T-helper 2 cell treated with Interferon-gamma antibody and Interleukin-4, amounts not matched to agents 5 μg/mL and 100 μg/mL, for 36 hours (primary cell): ENCODE measurements at regions not wholly inside any gene's neighbourhood (a gene's known extent, or its start where the extent isn't known, plus 50 kb on each side); places are given as distances from the start of the nearest gene placed in this dataset.

Source experiments
- DNase-seq: peaks from one replicate; pipeline ENCODE4 v3.0.0; 2021; ENCODE audit warnings: low spot score
- H3K27ac Mint-ChIP-seq: one replicate; pipeline ENCODE4 v1.8.0; 2021; ENCODE audit warnings: mild to moderate bottlenecking, mixed read lengths
- H3K27me3 Mint-ChIP-seq: one replicate; pipeline ENCODE4 v1.8.0; 2021; ENCODE audit warnings: low read depth, mixed read lengths
- H3K36me3 Mint-ChIP-seq: one replicate; pipeline ENCODE4 v1.8.0; 2021; ENCODE audit warnings: low read depth, mixed read lengths
- H3K4me1 Mint-ChIP-seq: one replicate; pipeline ENCODE4 v1.8.0; 2021; ENCODE audit warnings: low read depth, mixed read lengths
- H3K4me3 Mint-ChIP-seq: one replicate; pipeline ENCODE4 v1.8.0; 2022; ENCODE audit warnings: mild to moderate bottlenecking, moderate library complexity, mixed read lengths
- H3K9me3 Mint-ChIP-seq: one replicate; pipeline ENCODE4 v1.8.0; 2021; ENCODE audit warnings: mixed read lengths

- Mint-ChIP-seq H3K36me3 (no peaks in the 10 kb centered on the region), H3K27me3 (no peaks in the 10 kb centered on the region), H3K4me1 (no peaks in the 10 kb centered on the region), H3K9me3 (peaks cover 4% of the 10 kb centered on the region), H3K4me3 (no peak overlapping the region), H3K27ac (no peak overlapping the region)
- DNase-seq = no peak
Measured at GRCh38 chr2:146161256-146161882, 1641.5 kb upstream of the ZEB2 start.

GRCh38 chr2:146158072-146158674 lies 1638.3 kb upstream of the ZEB2 start:
- no peaks in the 10 kb centered on the region for H3K36me3 Mint-ChIP-seq
- no peaks in the 10 kb centered on the region for H3K27me3 Mint-ChIP-seq

DNA sequence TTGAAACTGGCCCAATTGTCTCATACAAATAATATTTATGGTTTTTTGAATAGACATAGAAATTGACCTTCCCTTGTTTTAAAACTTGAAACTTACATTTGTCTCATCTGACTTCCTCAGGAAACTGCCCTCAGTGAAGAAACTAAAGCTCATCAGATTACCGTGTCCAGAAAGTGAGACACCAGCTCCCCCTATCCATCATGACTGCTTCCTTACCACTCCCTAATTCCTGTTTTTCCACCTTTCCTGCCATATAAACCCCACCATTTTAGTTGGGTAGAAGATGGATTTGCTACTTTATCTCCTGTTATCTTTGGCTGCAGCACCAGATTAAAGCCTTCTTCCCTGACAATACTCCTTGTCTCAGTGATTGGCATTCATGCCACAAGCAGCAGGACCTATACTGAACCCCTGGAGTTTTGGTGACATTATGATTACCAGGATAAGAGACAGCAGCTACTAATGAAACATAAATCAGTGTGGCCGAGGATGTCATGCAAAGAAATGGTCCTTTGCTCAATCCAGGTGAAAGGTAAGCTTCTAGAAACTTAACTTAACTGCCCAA lies 1627.6 kb upstream of the ZEB2 start:
- H3K36me3 Mint-ChIP-seq = no peaks in the 10 kb centered on the region
- no peaks in the 10 kb centered on the region for H3K4me1 Mint-ChIP-seq
- no peaks in the 10 kb centered on the region for H3K27me3 Mint-ChIP-seq
- H3K4me3 Mint-ChIP-seq = no peak overlapping the region
- no peak overlapping the region for H3K27ac Mint-ChIP-seq
- DNase-seq = no peak
- peaks cover 12% of the 10 kb centered on the region for H3K9me3 Mint-ChIP-seq

More at GRCh38 chr2:146158072-146158674, 1638.3 kb upstream of the ZEB2 start:
- no peaks in the 10 kb centered on the region for H3K9me3 Mint-ChIP-seq
- no peak overlapping the region for H3K4me3 Mint-ChIP-seq
- no peak for DNase-seq
- H3K27ac Mint-ChIP-seq = no peak overlapping the region
- H3K4me1 Mint-ChIP-seq = no peaks in the 10 kb centered on the region

DNA sequence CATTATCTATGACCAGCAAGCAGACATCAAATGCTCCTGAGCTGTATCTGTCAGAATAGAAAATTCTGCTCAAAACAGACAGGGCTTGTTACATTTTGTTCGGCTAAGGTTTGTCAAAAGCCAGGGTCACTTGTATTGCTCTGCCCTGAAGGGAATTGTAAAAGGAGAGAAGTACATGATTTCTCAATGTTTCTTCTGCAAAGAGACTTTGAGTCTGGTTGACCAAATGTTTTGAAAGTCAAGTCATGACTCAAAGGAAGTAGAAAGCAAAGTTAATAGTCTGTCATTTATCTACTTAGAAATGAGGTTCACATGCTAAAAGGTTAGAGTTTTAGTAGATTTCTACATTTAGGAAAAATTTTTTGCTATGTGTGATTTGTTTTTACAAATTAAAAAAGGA lies 1624.1 kb upstream of the ZEB2 start:
- Mint-ChIP-seq H3K4me3 (no peak overlapping the region), H3K4me1 (no peaks in the 10 kb centered on the region), H3K9me3 (peaks cover 19% of the 10 kb centered on the region), H3K27ac (no peak overlapping the region), H3K36me3 (no peaks in the 10 kb centered on the region), H3K27me3 (no peaks in the 10 kb centered on the region)
- no peak for DNase-seq

- no peak overlapping the region for H3K27ac Mint-ChIP-seq
- peaks cover 13% of the 10 kb centered on the region for H3K9me3 Mint-ChIP-seq
- H3K4me3 Mint-ChIP-seq = no peak overlapping the region
- no peaks in the 10 kb centered on the region for H3K27me3 Mint-ChIP-seq
- no peaks in the 10 kb centered on the region for H3K4me1 Mint-ChIP-seq
- no peak for DNase-seq
- no peaks in the 10 kb centered on the region for H3K36me3 Mint-ChIP-seq
Measured at GRCh38 chr2:146138820-146139219, 1618.9 kb upstream of the ZEB2 start.

DNA sequence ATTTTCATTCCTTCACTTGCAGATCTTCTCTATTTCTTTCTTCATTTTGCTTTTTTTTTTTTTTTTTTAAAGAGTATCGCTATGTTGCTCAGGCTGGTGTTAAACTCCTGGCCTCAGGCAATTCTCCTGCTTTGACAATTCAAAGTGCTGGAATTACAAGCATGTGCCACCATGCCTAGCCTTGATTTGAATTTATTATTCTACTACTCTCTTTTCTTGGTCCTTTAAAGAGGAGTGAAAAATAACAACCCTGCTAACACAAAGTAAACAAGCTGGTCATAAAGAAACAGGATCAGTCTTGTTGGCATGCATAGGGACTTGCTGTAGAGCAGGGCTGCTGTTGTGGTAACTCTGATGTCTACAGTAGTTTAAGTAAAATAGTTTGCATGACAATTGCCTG lies 1615.3 kb upstream of the ZEB2 start:
- no peak for DNase-seq
- Mint-ChIP-seq H3K36me3 (no peaks in the 10 kb centered on the region), H3K4me1 (no peaks in the 10 kb centered on the region)

DNA sequence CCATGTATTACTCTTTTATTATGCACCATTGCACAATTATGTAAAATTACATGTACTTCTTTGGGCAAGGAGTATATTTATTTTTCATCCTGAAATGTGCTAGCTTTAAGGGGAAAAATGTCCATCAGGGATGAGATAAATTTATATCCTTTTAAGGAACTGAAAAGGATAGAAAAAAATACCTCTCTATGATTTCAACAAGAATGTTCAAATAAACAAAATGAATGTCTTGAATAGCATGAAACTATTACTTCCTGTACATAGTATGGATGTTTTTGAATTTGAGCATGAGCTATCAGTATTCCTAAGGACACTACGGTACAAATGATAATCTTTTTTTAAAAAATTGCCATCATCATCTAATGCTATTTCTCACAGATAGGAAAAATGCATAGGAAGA lies 1611.9 kb upstream of the ZEB2 start:
- Mint-ChIP-seq H3K9me3 (peaks cover 8% of the 10 kb centered on the region), H3K36me3 (no peaks in the 10 kb centered on the region), H3K4me3 (no peak overlapping the region), H3K27ac (no peak overlapping the region), H3K27me3 (no peaks in the 10 kb centered on the region), H3K4me1 (no peaks in the 10 kb centered on the region)
- DNase-seq = no peak

More for the DNA sequence above, 1615.3 kb upstream of the ZEB2 start:
- Mint-ChIP-seq H3K27ac (no peak overlapping the region), H3K9me3 (peaks cover 9% of the 10 kb centered on the region), H3K4me3 (no peak overlapping the region), H3K27me3 (no peaks in the 10 kb centered on the region)

DNA sequence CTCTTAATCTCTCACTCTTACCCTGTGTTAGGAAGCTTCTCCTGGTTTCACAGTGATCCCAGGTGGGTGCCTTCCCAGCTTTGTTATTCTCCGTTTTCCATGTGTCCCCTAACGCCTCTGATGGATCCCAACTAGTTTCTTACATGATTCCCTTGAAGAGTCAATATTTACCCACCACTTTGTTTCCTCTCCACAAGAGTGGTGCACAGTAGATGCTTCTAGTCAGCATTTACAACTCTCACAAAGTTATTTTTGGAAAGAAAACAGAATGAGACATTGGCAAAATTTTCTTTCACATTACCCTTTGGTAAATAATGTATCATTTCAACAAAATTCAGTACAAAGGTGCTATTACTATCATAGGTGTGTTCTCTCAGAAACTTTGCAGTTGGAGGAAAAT lies 1611.1 kb upstream of the ZEB2 start:
- no peaks in the 10 kb centered on the region for H3K27me3 Mint-ChIP-seq

GRCh38 chr2:146130290-146130689 lies 1610.4 kb upstream of the ZEB2 start:
- Mint-ChIP-seq H3K4me3 (no peak overlapping the region), H3K27ac (no peak overlapping the region), H3K9me3 (peaks cover 8% of the 10 kb centered on the region), H3K27me3 (no peaks in the 10 kb centered on the region), H3K36me3 (no peaks in the 10 kb centered on the region), H3K4me1 (no peaks in the 10 kb centered on the region)
- no peak for DNase-seq

More for the DNA sequence above, 1611.1 kb upstream of the ZEB2 start:
- peaks cover 8% of the 10 kb centered on the region for H3K9me3 Mint-ChIP-seq
- H3K27ac Mint-ChIP-seq = no peak overlapping the region
- H3K36me3 Mint-ChIP-seq = no peaks in the 10 kb centered on the region
- no peak for DNase-seq
- no peak overlapping the region for H3K4me3 Mint-ChIP-seq
- H3K4me1 Mint-ChIP-seq = no peaks in the 10 kb centered on the region

DNA sequence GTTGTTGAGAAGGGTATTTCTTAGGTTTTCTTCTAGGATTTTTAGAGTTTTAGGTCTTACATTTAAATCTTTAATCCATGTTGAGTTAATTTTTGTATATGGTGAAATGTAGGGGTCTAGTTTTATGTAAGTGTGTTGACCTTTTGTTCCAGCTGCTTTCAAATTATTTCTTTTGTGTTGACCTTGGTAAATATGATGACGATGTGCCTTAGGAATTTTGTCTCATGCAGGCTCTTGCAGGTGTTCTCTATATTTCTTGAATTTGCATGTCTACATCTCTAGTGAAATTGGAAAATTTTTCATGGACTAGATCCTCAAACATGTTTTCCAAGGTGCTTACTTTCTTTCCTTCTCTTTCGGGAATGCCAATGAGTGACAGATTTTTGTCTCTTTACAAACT lies 1609.3 kb upstream of the ZEB2 start:
- Mint-ChIP-seq H3K36me3 (no peaks in the 10 kb centered on the region), H3K27ac (no peak overlapping the region), H3K9me3 (peaks cover 8% of the 10 kb centered on the region), H3K27me3 (no peaks in the 10 kb centered on the region), H3K4me1 (no peaks in the 10 kb centered on the region), H3K4me3 (no peak overlapping the region)
- no peak for DNase-seq

DNA sequence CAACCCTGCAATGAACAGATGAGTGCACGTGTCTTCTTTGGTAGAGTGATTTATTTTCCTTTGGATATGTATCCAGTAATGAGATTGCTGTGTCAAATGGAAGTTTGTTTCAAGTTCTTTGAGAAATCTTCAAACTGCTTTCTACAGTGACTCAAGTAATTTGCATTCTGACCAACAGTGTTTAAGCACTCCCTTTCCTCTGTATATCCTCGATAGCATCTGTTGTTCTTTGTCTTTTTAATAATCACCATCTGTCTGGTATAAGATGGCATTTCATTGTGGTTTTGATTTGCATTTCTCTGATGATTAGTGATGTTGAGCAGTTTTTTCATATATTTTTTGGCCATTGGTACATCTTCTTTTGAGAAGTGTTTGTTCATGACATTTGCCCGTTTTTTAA lies 1608.3 kb upstream of the ZEB2 start:
- no peak for DNase-seq

GRCh38 chr2:146125551-146125950 lies 1605.6 kb upstream of the ZEB2 start:
- Mint-ChIP-seq H3K4me3 (no peak overlapping the region), H3K9me3 (peaks cover 3% of the 10 kb centered on the region), H3K27me3 (no peaks in the 10 kb centered on the region), H3K27ac (no peak overlapping the region), H3K4me1 (no peaks in the 10 kb centered on the region), H3K36me3 (no peaks in the 10 kb centered on the region)
- no peak for DNase-seq

More for the DNA sequence above, 1608.3 kb upstream of the ZEB2 start:
- H3K4me1 Mint-ChIP-seq = no peaks in the 10 kb centered on the region
- no peaks in the 10 kb centered on the region for H3K36me3 Mint-ChIP-seq
- H3K4me3 Mint-ChIP-seq = no peak overlapping the region
- peaks cover 8% of the 10 kb centered on the region for H3K9me3 Mint-ChIP-seq
- H3K27me3 Mint-ChIP-seq = no peaks in the 10 kb centered on the region
- H3K27ac Mint-ChIP-seq = no peak overlapping the region

GRCh38 chr2:146124741-146125140 lies 1604.8 kb upstream of the ZEB2 start:
- no peak for DNase-seq
- Mint-ChIP-seq H3K4me3 (no peak overlapping the region), H3K9me3 (no peaks in the 10 kb centered on the region), H3K36me3 (no peaks in the 10 kb centered on the region), H3K4me1 (no peaks in the 10 kb centered on the region), H3K27ac (no peak overlapping the region), H3K27me3 (no peaks in the 10 kb centered on the region)

DNA sequence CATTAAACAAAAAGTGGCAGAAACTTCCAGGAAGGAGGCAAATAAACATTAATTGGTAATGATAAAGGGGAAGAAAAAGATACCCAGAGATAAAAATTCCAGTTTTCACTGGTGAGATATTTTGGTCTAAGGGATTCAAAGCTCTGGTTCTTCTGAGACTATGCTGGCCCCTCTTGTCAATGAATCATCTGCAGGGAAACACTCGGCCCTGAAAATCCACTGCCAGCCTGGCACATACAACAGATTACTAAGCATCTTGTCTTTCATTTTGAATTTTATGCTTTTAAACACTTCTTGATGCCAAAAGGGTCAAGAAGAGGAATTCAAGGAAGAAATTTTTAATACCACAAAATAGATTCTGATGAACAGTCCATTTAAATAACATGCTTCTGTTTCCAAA lies 1603.8 kb upstream of the ZEB2 start:
- H3K27ac Mint-ChIP-seq = no peak overlapping the region
- no peaks in the 10 kb centered on the region for H3K9me3 Mint-ChIP-seq
- no peaks in the 10 kb centered on the region for H3K27me3 Mint-ChIP-seq
- no peak overlapping the region for H3K4me3 Mint-ChIP-seq
- DNase-seq = no peak
- no peaks in the 10 kb centered on the region for H3K36me3 Mint-ChIP-seq
- no peaks in the 10 kb centered on the region for H3K4me1 Mint-ChIP-seq

- Mint-ChIP-seq H3K4me3 (no peak overlapping the region), H3K9me3 (no peaks in the 10 kb centered on the region)
Measured at GRCh38 chr2:146123256-146123655, 1603.3 kb upstream of the ZEB2 start.

More at GRCh38 chr2:146123256-146123655, 1603.3 kb upstream of the ZEB2 start:
- no peak for DNase-seq
- Mint-ChIP-seq H3K27me3 (no peaks in the 10 kb centered on the region), H3K36me3 (no peaks in the 10 kb centered on the region), H3K4me1 (no peaks in the 10 kb centered on the region), H3K27ac (no peak overlapping the region)
